BLaER1 (cell line): ENCODE measurements at regions not wholly inside any gene's neighbourhood (a gene's known extent, or its start where the extent isn't known, plus 50 kb on each side); places are given as distances from the start of the nearest gene placed in this dataset.
"Not testable (repeated sequence)": the region's sequence is repeated elsewhere in the genome, so short reads cannot be mapped to it uniquely, and the experiment has no call there.

Source experiments
- H3K27ac ChIP-seq: shearing (Covaris generic); formaldehyde crosslinking; 2 replicates; pipeline ENCODE4 v1.8.1; 2022
- H3K27me3 ChIP-seq: shearing (Covaris generic); formaldehyde crosslinking; 2 replicates; pipeline ENCODE4 v1.8.1; 2022
- H3K36me3 ChIP-seq: shearing (Covaris generic); formaldehyde crosslinking; 2 replicates; pipeline ENCODE4 v1.8.1; 2022
- H3K4me1 ChIP-seq: shearing (Covaris generic); formaldehyde crosslinking; 2 replicates; pipeline ENCODE4 v1.8.1; 2022
- H3K4me2 ChIP-seq: shearing (Covaris generic); formaldehyde crosslinking; 2 replicates; pipeline ENCODE4 v1.8.1; 2022
- H3K4me3 ChIP-seq: shearing (Covaris generic); formaldehyde crosslinking; 2 replicates; pipeline ENCODE4 v1.8.1; 2022
- H3K9ac ChIP-seq: shearing (Covaris generic); formaldehyde crosslinking; 2 replicates; pipeline ENCODE4 v1.8.1; 2022
- H3K9me3 ChIP-seq: shearing (Covaris generic); formaldehyde crosslinking; 2 replicates; pipeline ENCODE4 v1.8.1; 2022
- H4K20me1 ChIP-seq: shearing (Covaris generic); formaldehyde crosslinking; 2 replicates; pipeline ENCODE4 v1.8.1; 2022
- Cebpa-rat ChIP-seq: shearing (Covaris generic); IDR thresholded peaks from 2 replicates; pipeline ENCODE4 v1.8.1; 2022

DNA sequence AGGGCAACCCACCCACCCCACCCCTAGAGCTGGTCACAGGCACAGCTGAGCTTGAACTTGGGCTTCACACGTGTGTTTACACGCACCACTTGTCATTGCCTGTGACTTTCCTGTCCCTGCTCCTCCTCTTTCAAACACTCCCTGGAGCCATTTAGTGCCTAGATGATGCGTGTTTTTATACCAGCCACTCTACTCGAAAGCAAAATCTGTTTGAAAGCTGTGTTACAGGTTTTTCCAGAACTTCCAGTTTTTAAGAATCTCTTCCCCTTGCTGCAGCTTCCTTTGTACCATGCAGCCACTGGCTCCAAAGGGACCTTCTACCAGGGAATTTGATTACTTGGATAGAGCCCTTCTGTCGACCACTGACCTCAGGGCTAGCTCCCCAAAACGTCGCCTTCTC lies 78.8 kb upstream of the SPRY4 start:
- TF ChIP-seq Cebpa-rat = no peak
- Histone ChIP-seq H3K4me3 (no peak overlapping the region), H3K27ac (no peak overlapping the region), H3K27me3 (no peaks in the 10 kb centered on the region), H3K9me3 (no peaks in the 10 kb centered on the region), H3K4me2 (peak overlapping the region; percentile 66), H3K36me3 (no peaks in the 10 kb centered on the region), H3K9ac (no peak overlapping the region), H4K20me1 (no peaks in the 10 kb centered on the region), H3K4me1 (peaks cover 50% of the 10 kb centered on the region)

DNA sequence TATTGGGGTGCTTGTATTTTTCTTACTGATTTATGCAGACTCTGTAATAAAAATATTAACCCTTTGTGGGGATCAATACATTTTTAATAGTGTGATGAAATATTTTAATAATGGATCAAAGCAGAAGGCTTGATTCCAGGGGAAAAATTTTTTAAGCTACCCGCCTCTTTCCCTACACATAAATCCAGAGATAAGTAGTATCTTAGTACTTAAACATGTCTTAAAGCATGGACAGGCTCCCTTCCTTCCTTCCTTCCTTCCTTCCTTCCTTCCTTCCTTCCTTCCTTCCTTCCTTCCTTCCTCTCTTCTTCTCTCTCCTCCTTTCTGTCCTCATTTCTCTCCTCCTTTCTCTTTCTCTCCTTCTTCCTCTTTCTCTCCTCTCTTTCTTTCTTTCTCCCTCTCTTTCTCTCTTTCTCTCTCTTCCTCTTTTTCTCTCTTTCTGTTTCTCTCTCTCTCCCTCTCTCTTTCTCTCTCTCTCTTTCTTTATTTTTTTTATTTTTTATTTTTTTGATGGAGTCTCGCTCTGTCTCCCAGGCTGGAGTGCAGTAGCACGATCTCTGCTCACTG lies 78.0 kb upstream of the SPRY4 start:
- peak overlapping the region; percentile 65 for H3K4me2 ChIP-seq
- no peak overlapping the region; the same call in 1 of the 2 replicates for H3K27ac ChIP-seq
- H3K9ac ChIP-seq = no peak overlapping the region
- no peaks in the 10 kb centered on the region for H4K20me1 ChIP-seq
- no peak overlapping the region for H3K4me3 ChIP-seq
- TF ChIP-seq Cebpa-rat = no peak
- H3K36me3 ChIP-seq = no peaks in the 10 kb centered on the region
- peaks cover 47% of the 10 kb centered on the region for H3K4me1 ChIP-seq
- no peaks in the 10 kb centered on the region for H3K27me3 ChIP-seq
- no peaks in the 10 kb centered on the region for H3K9me3 ChIP-seq

- TF ChIP-seq Cebpa-rat = no peak
- Histone ChIP-seq H4K20me1 (no peaks in the 10 kb centered on the region), H3K27ac (0 out of 2 replicates have a peak overlapping the region, but pooled peaks have one; percentile 5), H3K9ac (no peak overlapping the region), H3K27me3 (no peaks in the 10 kb centered on the region), H3K4me2 (peak overlapping the region; percentile 65), H3K9me3 (peaks cover 22% of the 10 kb centered on the region), H3K4me1 (peaks cover 47% of the 10 kb centered on the region), H3K4me3 (no peak overlapping the region), H3K36me3 (peaks cover 7% of the 10 kb centered on the region; the same call in 1 of the 2 replicates)
Measured at GRCh38 chr5:142400415-142400814, 75.6 kb upstream of the SPRY4 start.

- H3K27me3 ChIP-seq = no peaks in the 10 kb centered on the region
- peaks cover 47% of the 10 kb centered on the region for H3K4me1 ChIP-seq
- TF ChIP-seq Cebpa-rat = no peak
- H3K9me3 ChIP-seq = peaks cover 27% of the 10 kb centered on the region
- peaks cover 7% of the 10 kb centered on the region; the same call in 1 of the 2 replicates for H3K36me3 ChIP-seq
- H3K4me2 ChIP-seq = no peak overlapping the region
- H3K4me3 ChIP-seq = no peak overlapping the region
- H3K9ac ChIP-seq = no peak overlapping the region
- no peak overlapping the region for H3K27ac ChIP-seq
- H4K20me1 ChIP-seq = no peaks in the 10 kb centered on the region
Measured at GRCh38 chr5:142399891-142400290, 75.1 kb upstream of the SPRY4 start.

GRCh38 chr5:142398730-142399055 lies 73.9 kb upstream of the SPRY4 start:
- Histone ChIP-seq H4K20me1 (no peaks in the 10 kb centered on the region), H3K4me2 (no peak overlapping the region), H3K4me1 (peaks cover 37% of the 10 kb centered on the region), H3K9ac (no peak overlapping the region), H3K27ac (no peak overlapping the region), H3K9me3 (peaks cover 33% of the 10 kb centered on the region), H3K36me3 (peaks cover 7% of the 10 kb centered on the region; the same call in 1 of the 2 replicates), H3K4me3 (no peak overlapping the region), H3K27me3 (no peaks in the 10 kb centered on the region)
- no peak for TF ChIP-seq Cebpa-rat

- not testable (repeated sequence) for H3K9ac ChIP-seq, H3K27me3 ChIP-seq, H3K36me3 ChIP-seq, H3K4me3 ChIP-seq, H3K27ac ChIP-seq, H3K4me2 ChIP-seq, H4K20me1 ChIP-seq
- peaks cover 33% of the 10 kb centered on the region for H3K9me3 ChIP-seq
- peaks cover 31% of the 10 kb centered on the region for H3K4me1 ChIP-seq
Measured at GRCh38 chr5:142398011-142398729, 73.3 kb upstream of the SPRY4 start.

- no peaks in the 10 kb centered on the region for H3K27me3 ChIP-seq
- peaks cover 7% of the 10 kb centered on the region; the same call in 1 of the 2 replicates for H3K36me3 ChIP-seq
- no peak for TF ChIP-seq Cebpa-rat
- H3K27ac ChIP-seq = no peak overlapping the region
- no peak overlapping the region for H3K9ac ChIP-seq
- H3K9me3 ChIP-seq = peaks cover 33% of the 10 kb centered on the region
- no peaks in the 10 kb centered on the region for H4K20me1 ChIP-seq
- H3K4me3 ChIP-seq = no peak overlapping the region
- H3K4me2 ChIP-seq = no peak overlapping the region
- H3K4me1 ChIP-seq = peaks cover 25% of the 10 kb centered on the region
Measured at GRCh38 chr5:142397178-142397577, 72.4 kb upstream of the SPRY4 start.

DNA sequence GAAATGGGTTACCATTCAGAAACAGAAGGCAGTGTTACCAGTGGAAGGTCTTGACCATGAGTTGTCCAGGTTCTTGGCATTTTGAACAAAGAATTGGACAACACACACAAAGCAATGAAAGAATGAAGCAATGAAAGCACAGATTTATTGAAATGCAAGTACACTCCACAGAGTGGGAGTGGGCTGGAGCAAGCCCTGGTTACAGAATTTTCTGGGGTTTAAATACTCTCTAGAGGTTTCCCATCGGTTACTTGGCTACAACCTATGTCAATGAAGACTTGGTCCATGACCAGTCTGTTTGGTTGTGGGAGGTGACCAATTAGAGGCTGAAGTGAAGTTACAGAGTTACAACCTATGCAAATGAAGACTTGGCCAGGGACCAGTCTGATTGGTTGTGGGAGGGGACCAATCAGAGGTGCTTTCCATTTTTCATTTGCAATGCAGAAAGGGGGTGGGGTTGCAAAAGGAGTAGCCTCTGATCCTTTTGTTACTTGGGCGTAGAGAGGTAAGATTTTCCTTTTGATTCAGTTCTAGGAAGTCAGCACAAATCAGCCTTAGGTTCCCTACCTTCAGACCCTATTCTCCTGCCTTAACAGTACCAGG lies 71.7 kb upstream of the SPRY4 start:
- Histone ChIP-seq H4K20me1 (no peaks in the 10 kb centered on the region), H3K9ac (no peak overlapping the region), H3K27ac (no peak overlapping the region), H3K36me3 (peaks cover 7% of the 10 kb centered on the region; the same call in 1 of the 2 replicates), H3K4me1 (peaks cover 24% of the 10 kb centered on the region), H3K4me3 (no peak overlapping the region), H3K9me3 (peaks cover 33% of the 10 kb centered on the region), H3K27me3 (no peaks in the 10 kb centered on the region), H3K4me2 (no peak overlapping the region)
- no peak for TF ChIP-seq Cebpa-rat

DNA sequence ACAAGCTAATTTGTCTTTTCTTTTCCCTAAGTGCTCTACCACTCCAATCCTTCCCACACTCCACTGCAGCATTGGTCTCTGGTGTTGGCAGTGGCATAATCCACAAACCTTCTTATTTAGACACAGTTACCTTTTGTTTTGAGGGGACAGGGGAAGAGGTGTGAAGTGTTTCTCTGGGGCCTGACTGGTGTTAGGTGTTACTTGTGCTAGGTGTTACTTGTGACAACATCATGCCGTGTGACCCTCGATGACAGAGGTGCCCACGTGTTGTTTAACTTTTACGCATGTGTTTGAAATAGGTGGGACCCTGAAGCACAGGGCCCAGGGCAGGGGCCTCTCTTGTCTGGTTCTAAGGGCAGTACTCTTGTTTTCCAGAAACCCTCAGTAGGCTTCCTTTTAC lies 70.5 kb upstream of the SPRY4 start:
- Histone ChIP-seq H3K27ac (no peak overlapping the region), H3K36me3 (peaks cover 7% of the 10 kb centered on the region; the same call in 1 of the 2 replicates), H4K20me1 (no peaks in the 10 kb centered on the region), H3K27me3 (no peaks in the 10 kb centered on the region), H3K9ac (no peak overlapping the region), H3K4me2 (no peak overlapping the region), H3K4me3 (no peak overlapping the region), H3K4me1 (peaks cover 24% of the 10 kb centered on the region), H3K9me3 (peaks cover 33% of the 10 kb centered on the region)
- no peak for TF ChIP-seq Cebpa-rat
